NCI-H1417 treated with DMSO at 0.1 percent for 48 hours (cell line): ENCODE measurements at regions not wholly inside any gene's neighbourhood (a gene's known extent, or its start where the extent isn't known, plus 50 kb on each side); places are given as distances from the start of the nearest gene placed in this dataset.
"Not testable (repeated sequence)": the region's sequence is repeated elsewhere in the genome, so short reads cannot be mapped to it uniquely, and the experiment has no call there.

Experiments used
- DNase-seq: peaks from one replicate; lab custom pipeline; 2025; lab: John Stamatoyannopoulos, UW

DNA sequence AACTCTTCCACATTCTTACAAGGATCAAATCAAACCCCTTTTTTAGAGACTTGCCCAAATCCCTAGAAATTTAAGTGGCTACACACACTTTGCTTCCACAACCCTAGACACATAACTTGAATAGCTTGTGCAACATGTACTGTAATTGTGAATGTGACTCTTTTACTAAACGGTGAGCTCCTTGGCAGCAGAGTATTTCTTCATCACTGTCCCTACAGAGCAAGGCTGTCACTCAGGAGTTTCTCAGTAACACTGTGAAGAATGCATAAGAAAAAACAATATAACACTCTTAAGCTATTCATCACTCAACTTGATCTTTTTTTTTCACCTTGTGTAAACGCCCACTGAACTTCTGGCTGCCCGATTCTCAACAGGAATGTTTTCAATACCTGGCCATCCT lies 53.8 kb upstream of the ADAMTS18 start:
- DNase-seq, result no peak

GRCh38 chr16:77491091-77491490 lies 56.3 kb upstream of the ADAMTS18 start:
- no peak for DNase-seq

DNA sequence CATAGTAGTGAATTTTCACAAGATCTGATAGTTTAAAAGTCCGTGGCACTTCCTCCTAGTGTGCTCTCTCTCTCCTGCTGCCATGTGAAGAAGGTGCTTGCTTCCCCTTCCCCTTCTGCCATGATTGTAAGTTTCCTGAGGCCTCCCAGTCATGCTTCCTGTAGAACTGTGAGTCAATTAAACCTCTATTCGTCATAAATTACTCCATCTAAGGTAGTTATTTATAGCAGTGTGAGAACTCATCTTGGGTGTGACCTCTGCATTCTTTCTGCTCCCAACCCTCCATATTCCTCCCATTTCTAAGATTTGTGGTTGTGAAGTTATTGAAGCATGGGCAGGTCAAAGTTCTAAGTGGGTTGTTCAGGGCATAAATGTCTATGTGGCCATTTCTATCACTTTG lies 62.1 kb upstream of the ADAMTS18 start:
- no peak for DNase-seq

- no peak for DNase-seq
Observed at GRCh38 chr16:77499373-77500285, 64.8 kb upstream of the ADAMTS18 start.

- DNase-seq, result no peak
Observed at GRCh38 chr16:77500286-77500598, 65.4 kb upstream of the ADAMTS18 start.

DNA sequence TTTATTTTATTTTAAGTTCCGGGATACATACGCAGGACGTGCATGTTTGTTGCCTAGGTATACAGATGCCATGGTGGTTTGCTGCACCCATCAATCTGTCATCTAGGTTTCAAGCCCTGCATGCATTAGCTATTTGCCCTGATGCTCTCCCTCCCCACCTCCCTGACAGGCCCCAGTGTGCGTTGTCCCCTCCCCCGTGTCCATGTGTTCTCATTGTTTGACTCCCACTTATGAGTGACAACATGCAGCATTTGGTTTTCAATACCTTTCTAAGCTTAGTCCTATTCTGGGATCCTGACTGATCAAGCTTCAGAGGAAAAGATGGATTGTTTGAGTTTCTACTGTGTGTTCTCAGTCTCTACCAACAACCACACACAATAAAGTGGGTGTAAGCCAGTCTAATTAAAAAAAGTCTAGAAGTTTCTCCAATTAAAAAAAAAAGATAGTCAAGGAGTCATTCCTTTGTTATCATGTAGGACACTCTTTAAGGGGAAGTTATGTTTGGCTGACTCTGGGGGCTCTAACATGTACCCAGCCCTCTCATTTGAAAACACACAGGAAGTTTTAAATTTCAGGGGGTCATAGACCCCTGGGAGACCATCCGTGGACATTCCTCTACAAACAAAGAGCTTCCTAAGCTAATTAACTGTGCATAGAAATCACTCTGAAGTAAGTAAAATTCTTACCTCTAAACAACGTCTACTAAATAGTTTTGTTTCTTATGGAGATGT lies 66.3 kb upstream of the ADAMTS18 start:
- no peak for DNase-seq

DNA sequence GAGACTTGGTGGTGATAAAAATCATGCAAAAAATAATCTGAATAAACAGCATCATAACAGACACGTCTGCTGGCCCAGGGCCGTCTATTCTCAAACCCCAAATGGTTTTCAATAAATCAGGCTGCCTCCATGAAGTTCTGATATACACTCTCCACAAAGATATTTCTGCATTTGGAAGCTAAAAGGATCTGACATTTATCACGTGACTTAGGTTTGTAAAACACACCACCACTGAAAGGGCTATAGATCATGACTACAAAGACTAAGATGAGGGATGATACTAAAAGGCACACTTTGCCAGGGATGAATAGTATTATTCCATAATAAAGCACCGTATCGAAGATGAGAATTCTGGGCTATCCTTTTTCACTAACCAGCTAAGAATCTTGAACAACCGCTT lies 67.6 kb upstream of the ADAMTS18 start:
- DNase-seq, result no peak

- not testable (repeated sequence) for DNase-seq
Observed at GRCh38 chr16:77506492-77506891, 71.7 kb upstream of the ADAMTS18 start.

GRCh38 chr16:77509051-77509450 lies 74.2 kb upstream of the ADAMTS18 start:
- DNase-seq, result no peak

DNA sequence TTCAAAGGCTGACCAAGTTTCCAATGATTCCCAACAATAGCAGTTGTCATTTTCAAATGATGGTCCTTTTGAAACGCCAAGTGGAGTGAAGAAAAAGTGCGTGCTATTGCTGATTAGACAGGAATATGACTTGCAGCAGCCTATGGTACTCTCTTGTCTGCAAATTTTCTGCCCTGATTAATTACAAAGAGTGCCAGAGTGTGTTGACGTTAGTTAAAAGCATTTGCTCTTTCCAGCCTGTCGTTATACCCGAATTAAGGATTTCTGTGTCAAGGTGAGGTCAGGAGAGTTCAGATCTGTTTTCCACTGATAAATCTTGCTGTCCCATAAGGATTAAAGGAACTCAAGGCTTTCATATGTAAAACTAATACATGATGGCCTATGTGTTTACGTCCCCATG lies 75.0 kb upstream of the ADAMTS18 start:
- DNase-seq, result no peak

DNA sequence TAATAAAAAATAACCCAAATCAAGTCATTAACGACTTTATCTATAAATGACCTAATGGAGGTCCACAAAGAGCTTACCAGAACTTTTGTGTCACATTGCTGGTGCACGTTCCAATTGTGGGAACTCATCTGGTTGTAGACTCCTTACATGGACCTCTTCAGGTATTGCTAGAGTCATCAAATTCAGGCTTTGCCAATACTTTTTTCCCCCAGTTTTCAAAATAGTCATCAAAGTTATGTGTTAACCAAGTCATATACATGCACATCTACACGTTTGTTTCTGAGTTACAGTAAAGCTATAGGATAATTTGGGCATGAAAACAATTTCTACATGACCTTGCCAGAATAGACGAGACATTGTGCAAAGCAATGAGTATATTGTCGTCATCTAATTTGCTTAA lies 76.2 kb upstream of the ADAMTS18 start:
- no peak for DNase-seq

DNA sequence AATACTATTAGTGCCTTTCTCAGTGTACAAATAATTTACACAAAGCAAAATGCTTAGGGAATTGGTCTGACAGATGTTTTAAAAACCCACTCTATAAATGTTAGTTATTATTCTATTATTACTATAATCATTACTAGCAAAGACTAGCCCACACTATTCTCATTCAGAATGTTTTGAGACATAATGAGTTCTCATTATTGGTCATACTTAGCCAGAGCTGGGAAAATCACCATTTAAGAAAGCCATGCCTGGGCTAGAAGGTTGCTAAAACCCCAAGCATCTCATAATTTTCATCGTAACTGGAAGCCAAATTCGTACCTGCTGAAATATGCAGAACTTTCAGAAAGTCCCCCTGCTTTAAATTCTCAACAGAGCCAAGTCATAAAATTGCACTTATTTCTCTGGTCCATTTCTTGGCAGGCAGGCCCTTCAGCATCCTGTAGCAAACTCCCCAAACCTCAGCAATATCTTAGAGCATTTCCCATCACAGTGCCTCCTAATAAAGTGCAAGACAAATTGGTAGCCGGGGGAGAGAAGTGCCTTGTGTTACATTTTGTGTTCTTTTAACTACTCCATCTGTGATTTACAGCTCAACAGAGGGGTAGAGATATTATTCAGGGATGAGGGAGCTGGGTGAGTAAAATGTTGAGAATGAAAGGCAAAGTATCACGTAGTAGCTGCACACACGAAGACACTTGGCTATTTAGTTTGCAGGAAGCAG lies 79.8 kb upstream of the ADAMTS18 start:
- no peak for DNase-seq

DNA sequence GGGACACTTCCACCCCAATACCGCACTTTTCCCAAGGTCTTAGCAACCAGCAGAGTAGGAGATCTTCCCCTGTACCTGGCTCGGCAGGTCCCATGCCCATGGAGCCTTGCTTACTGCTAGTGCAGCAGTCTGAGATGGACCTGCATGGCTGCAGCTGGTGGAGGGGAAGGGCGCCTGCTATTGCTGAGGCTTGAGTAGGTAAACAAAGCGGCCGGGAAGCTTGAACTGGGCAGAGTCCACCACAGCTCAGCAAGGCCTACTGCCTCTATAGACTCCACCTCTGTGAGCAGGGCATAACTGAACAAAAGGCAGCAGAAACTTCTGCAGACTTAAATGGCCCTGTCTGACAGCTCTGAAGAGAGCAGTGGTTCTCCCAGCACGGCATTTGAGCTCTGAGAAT lies 90.4 kb upstream of the ADAMTS18 start:
- not testable (repeated sequence) for DNase-seq

- no peak for DNase-seq
Observed at GRCh38 chr16:77531752-77532151, 96.9 kb upstream of the ADAMTS18 start.

DNA sequence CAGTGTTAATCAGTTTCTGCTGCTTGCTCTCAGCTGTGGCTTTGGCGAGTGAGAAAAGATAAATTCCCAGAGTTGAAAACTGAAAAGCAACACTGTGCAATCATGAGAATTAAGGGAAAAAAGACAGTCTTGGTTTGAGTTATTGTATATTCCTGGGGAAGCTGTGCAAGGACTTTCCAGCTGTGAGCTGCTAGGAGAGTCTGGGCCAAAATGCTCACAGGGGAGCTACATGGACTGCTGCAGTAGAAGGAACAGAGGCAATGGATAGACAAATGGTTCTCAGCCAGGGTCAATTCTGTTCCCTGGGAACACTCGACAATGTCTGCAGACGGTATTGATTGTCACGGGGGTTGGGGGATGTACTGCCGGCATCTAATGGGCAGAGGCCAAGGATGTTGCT lies 102.0 kb upstream of the ADAMTS18 start:
- no peak for DNase-seq

GRCh38 chr16:77539421-77540034 lies 104.7 kb upstream of the ADAMTS18 start:
- no peak for DNase-seq

- DNase-seq, result no peak
Observed at GRCh38 chr16:77540646-77541045, 105.8 kb upstream of the ADAMTS18 start.

DNA sequence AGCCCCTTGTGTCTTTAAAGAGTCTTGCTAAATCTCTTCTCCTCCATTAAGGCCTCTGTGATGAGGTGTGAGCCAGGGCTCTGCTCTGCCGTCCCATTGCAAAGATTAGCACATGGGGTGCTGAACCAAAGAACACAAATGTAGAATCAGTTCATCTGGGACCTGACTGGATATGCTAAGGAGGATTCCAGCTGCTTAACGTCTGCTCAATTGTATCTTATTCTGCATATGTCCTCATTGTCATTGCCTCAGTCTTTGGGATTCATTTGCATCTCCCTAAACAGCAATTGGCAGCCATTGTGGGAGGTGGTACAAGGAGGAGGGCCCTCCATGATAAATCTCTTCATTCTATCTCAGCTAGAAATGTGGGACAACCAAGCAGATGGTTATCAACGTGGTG lies 106.3 kb upstream of the ADAMTS18 start:
- no peak for DNase-seq

DNA sequence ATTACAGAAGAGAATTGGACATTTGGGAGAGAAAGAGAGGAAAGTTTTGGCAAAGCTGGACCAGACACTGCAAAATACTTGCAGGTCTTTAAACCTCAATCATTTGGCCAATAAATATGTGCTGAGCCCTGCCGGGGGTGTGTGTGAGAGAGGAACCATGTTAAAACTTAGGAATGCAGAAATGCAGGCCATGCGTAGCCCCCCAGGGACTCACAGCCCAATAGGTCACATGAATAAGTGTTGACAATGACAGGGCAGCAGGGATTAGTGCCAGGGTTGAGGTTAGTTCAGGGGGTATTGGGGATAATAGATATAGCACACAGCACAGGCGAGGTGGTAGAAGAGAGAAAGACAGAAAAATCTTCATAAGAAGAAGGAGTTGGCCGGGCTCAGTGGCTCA lies 113.3 kb upstream of the ADAMTS18 start:
- DNase-seq, result no peak

- DNase-seq, result no peak
Observed at GRCh38 chr16:77548766-77549165, 113.9 kb upstream of the ADAMTS18 start.

GRCh38 chr16:77549876-77550275 lies 115.0 kb upstream of the ADAMTS18 start:
- DNase-seq, result no peak

DNA sequence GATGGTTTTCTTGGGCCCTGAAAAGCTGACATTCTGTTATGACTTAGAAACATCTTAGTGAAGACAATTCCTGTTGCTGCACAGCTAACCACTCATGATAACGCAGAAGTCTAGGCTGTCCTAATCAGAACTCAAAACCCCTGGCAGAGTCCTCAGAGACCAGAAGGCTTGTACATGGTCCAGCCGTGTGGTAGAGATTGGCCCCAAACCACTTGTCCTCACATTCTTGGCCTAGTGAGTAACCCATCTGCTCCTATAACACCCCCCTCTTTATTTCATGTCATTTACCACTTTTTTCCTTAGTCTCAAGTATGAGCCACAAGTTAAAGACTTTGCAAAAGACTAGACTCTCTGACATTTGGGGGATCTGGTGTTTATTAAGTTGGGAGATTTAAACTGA lies 116.5 kb upstream of the ADAMTS18 start:
- no peak for DNase-seq
